Endothelial cell of umbilical vein (primary cell): ENCODE measurements at regions not wholly inside any gene's neighbourhood (a gene's known extent, or its start where the extent isn't known, plus 50 kb on each side); places are given as distances from the start of the nearest gene placed in this dataset.

Experiments used
- BruUV-seq: library from RNA; stranded (reverse); fragments of 400-500 nt; replicated peaks from 2 replicates; lab custom pipeline; 2021; lab: Mats Ljungman, UMichigan
- CTCF ChIA-PET: fragments of 300-600, 350-600 bp; sonication (Branson Sonifier 250); formaldehyde crosslinking; loops from one replicate; lab custom pipeline; 2021; ENCODE audit warnings: antibody characterized with exemption, inconsistent platforms; lab: Charles Lee
- POLR2A ChIA-PET: fragments of 300-600, 350-600 bp; sonication (Branson Sonifier 250); formaldehyde crosslinking; loops from one replicate; lab custom pipeline; 2021; ENCODE audit warnings: antibody characterized with exemption, inconsistent platforms; lab: Charles Lee
- DNase-seq: peaks from one replicate; pipeline ENCODE4 v3.0.0-alpha.2; 2011; ENCODE audit warnings: low read depth, low spot score
- FAIRE-seq: peaks from 2 replicates; lab custom pipeline; 2011; peaks lifted over from hg19 to GRCh38; lab: Jason Lieb, UNC
- H2AFZ ChIP-seq: 2 replicates; pipeline ENCODE4 v1.6.0; 2012; ENCODE audit warnings: low read depth, low read length, control low read depth, inconsistent platforms
- H3K27ac ChIP-seq: 2 replicates; pipeline ENCODE4 v1.5.1; 2011; ENCODE audit warnings: low read depth, mild to moderate bottlenecking, control low read depth, low read length, moderate library complexity; ENCODE audit not compliant: insufficient read depth
- H3K27me3 ChIP-seq, 2 experiments: 2 replicates each; pipeline versions ENCODE4 v1.6.0 to v1.6.1; 2011; ENCODE audit warnings: low read length in 2 of 2, mixed read lengths in 1 of 2; ENCODE audit not compliant: control insufficient read depth in 2 of 2, insufficient read depth in 2 of 2
- H3K36me3 ChIP-seq, 2 experiments: 2 replicates in 1 of 2; 3 replicates in 1 of 2; pipeline ENCODE4 v1.5.1; 2011; ENCODE audit warnings: low read length in 2 of 2, mild to moderate bottlenecking in 1 of 2, moderate library complexity in 1 of 2; ENCODE audit not compliant: control insufficient read depth in 2 of 2, insufficient read depth in 2 of 2; ENCODE audit errors: extremely low read depth in 1 of 2
- H3K4me1 ChIP-seq: 3 replicates; pipeline ENCODE4 v1.5.1; 2011; ENCODE audit warnings: mild to moderate bottlenecking, low read length; ENCODE audit not compliant: control insufficient read depth, insufficient read depth; ENCODE audit errors: extremely low read depth
- H3K4me2 ChIP-seq: 2 replicates; pipeline ENCODE4 v1.6.1; 2011; ENCODE audit warnings: low read length, control low read depth, mixed read lengths; ENCODE audit not compliant: insufficient read depth
- H3K4me3 ChIP-seq, 3 experiments: fragments of 200-600 bp in 1 of 3; sonication (generic), shearing (Covaris generic) in 1 of 3; replicated peaks in 1 of 3; 2 replicates each; pipeline ENCODE4 v1.5.1; 2011 to 2016; ENCODE audit warnings: control low read depth in 3 of 3, low read length in 3 of 3, mild to moderate bottlenecking in 2 of 3, inconsistent platforms in 1 of 3, low read depth in 1 of 3, moderate library complexity in 1 of 3; ENCODE audit not compliant: insufficient read depth in 1 of 3
- H3K79me2 ChIP-seq: 2 replicates; pipeline ENCODE4 v1.6.0; 2012; ENCODE audit warnings: low read length, inconsistent platforms; ENCODE audit not compliant: control insufficient read depth, insufficient read depth
- H3K9ac ChIP-seq: replicated peaks from 2 replicates; pipeline ENCODE3; 2011; ENCODE audit warnings: low read length, control low read depth; ENCODE audit not compliant: insufficient read depth; ENCODE audit errors: extremely low read depth
- H3K9me1 ChIP-seq: replicated peaks from 3 replicates; pipeline ENCODE4 v1.6.0; 2011; ENCODE audit warnings: mild to moderate bottlenecking, low read length; ENCODE audit not compliant: control insufficient read depth, insufficient read depth; ENCODE audit errors: extremely low read depth
- H3K9me3 ChIP-seq: replicated peaks from 2 replicates; pipeline ENCODE4 v1.5.1; 2012; ENCODE audit warnings: low read length, inconsistent platforms; ENCODE audit not compliant: control insufficient read depth, insufficient read depth
- H4K20me1 ChIP-seq: replicated peaks from 2 replicates; pipeline ENCODE3; 2011; ENCODE audit warnings: mild to moderate bottlenecking, low read length; ENCODE audit not compliant: control insufficient read depth, insufficient read depth; ENCODE audit errors: extremely low read depth
- CTCF ChIP-seq, 2 donors: IDR thresholded peaks; 1 replicate in 1 of 2; 2 replicates in 1 of 2; pipeline ENCODE4 v1.5.1; 2011; ENCODE audit warnings: low read length in 2 of 2, mild to moderate bottlenecking in 2 of 2, moderate library complexity in 2 of 2, control low read depth in 1 of 2, inconsistent platforms in 1 of 2, low read depth in 1 of 2; ENCODE audit not compliant: insufficient read depth in 1 of 2; ENCODE audit errors: extremely low read depth in 1 of 2
- EZH2 ChIP-seq: IDR thresholded peaks from 2 replicates; pipeline ENCODE4 v1.6.1; 2012; ENCODE audit warnings: borderline replicate concordance, low read depth, mild to moderate bottlenecking, moderate library complexity, low read length, inconsistent platforms; ENCODE audit not compliant: severe bottlenecking
- FOS ChIP-seq: IDR thresholded peaks from 2 replicates; pipeline ENCODE4 v1.6.1; 2011; ENCODE audit warnings: mild to moderate bottlenecking, low read length, moderate library complexity, borderline replicate concordance; ENCODE audit not compliant: insufficient read depth
- GATA2 ChIP-seq: IDR thresholded peaks from 2 replicates; pipeline ENCODE4 v1.7.0; 2011; ENCODE audit warnings: low read depth, mild to moderate bottlenecking, moderate library complexity, mixed read lengths, low read length; ENCODE audit not compliant: insufficient read length, insufficient read depth
- JUN ChIP-seq: IDR thresholded peaks from 2 replicates; pipeline ENCODE4 v1.6.1; 2011; ENCODE audit warnings: borderline replicate concordance, low read depth; ENCODE audit not compliant: insufficient read length, insufficient read depth
- MAX ChIP-seq: IDR thresholded peaks from 2 replicates; pipeline ENCODE4 v1.6.1; 2011; ENCODE audit not compliant: insufficient read depth, insufficient read length
- MYC ChIP-seq: IDR thresholded peaks from one replicate; pipeline ENCODE4 v1.6.1; 2011; ENCODE audit warnings: mild to moderate bottlenecking, low read depth, low read length
- POLR2A ChIP-seq: IDR thresholded peaks from 2 replicates; pipeline ENCODE4 v1.6.1; 2012; ENCODE audit warnings: low read depth, mild to moderate bottlenecking, control low read depth, low read length
- POLR2AphosphoS5 ChIP-seq: IDR thresholded peaks from 2 replicates; pipeline ENCODE4 v1.6.1; 2012; ENCODE audit warnings: low read depth, mild to moderate bottlenecking, control low read depth, low read length, moderate library complexity; ENCODE audit not compliant: insufficient read depth
- dilution Hi-C: fragments of 300-500 bp; cut with MboI; formaldehyde crosslinking; loops from one replicate; pipeline ENCODE4 v1.15.0; 2019; ENCODE audit warnings: low sequenced_read_pairs; ENCODE audit not compliant: extremely low pct_ligation_motif_present
- intact Hi-C: fragments of 100-400 bp; cut with micrococcal nuclease; formaldehyde crosslinking; loops from one replicate; pipeline ENCODE4 v1.10.0; 2022

- BruUV-seq, result TSS peak; percentile 28
- dilution Hi-C loops (no loop called here), intact Hi-C loops (loop anchor here (5.0 kb wide), 1 partner anchor 151 kb away; no protein-coding TSS in a partner anchor)
- no peak for FAIRE-seq
- H3K27me3 ChIP-seq, result no peaks in the 10 kb centered on the region
- H3K9me3 ChIP-seq, result no peaks in the 10 kb centered on the region
- no peak for TF ChIP-seq JUN
- no peak for TF ChIP-seq CTCF (IDR thresholded peaks at IDR 0.05; ENCODE audit: extremely low read depth in 1 of 2, insufficient read depth in 1 of 2, low read depth in 1 of 2, low read length in 2 of 2)
- no peak for TF ChIP-seq MYC
- no peak for TF ChIP-seq GATA2
- TF ChIP-seq EZH2, result no peak
- no peak for TF ChIP-seq FOS
- no peak for TF ChIP-seq POLR2A
- no peak for TF ChIP-seq POLR2AphosphoS5
- TF ChIP-seq MAX, result no peak
- H4K20me1 ChIP-seq, result no peaks in the 10 kb centered on the region
- ChIA-PET POLR2A (no interaction called here), CTCF (interaction anchor here (0.9 to 1.2 kb wide), 2 partner anchors 11 to 149 kb away, joined by 3 read pairs; no protein-coding TSS in a partner anchor)
- no peak overlapping the region for H3K27ac ChIP-seq
- H3K4me2 ChIP-seq, result no peak overlapping the region
- no peak overlapping the region for H3K4me3 ChIP-seq
- H3K9ac ChIP-seq, result no peak overlapping the region
- no peak for DNase-seq
- no peaks in the 10 kb centered on the region for H3K79me2 ChIP-seq
- H3K4me1 ChIP-seq, result no peaks in the 10 kb centered on the region
- no peaks in the 10 kb centered on the region for H3K36me3 ChIP-seq
- no peak overlapping the region for H2AFZ ChIP-seq
- H3K9me1 ChIP-seq, result no peaks in the 10 kb centered on the region
Measured at GRCh38 chr12:92421042-92421441, 275.4 kb upstream of the BTG1 start.
